ENCODE measurements at regions not wholly inside any gene's neighbourhood (a gene's known extent, or its start where the extent isn't known, plus 50 kb on each side); places are given as distances from the start of the nearest gene placed in this dataset.

- TF ChIP-seq, protein P1, sequence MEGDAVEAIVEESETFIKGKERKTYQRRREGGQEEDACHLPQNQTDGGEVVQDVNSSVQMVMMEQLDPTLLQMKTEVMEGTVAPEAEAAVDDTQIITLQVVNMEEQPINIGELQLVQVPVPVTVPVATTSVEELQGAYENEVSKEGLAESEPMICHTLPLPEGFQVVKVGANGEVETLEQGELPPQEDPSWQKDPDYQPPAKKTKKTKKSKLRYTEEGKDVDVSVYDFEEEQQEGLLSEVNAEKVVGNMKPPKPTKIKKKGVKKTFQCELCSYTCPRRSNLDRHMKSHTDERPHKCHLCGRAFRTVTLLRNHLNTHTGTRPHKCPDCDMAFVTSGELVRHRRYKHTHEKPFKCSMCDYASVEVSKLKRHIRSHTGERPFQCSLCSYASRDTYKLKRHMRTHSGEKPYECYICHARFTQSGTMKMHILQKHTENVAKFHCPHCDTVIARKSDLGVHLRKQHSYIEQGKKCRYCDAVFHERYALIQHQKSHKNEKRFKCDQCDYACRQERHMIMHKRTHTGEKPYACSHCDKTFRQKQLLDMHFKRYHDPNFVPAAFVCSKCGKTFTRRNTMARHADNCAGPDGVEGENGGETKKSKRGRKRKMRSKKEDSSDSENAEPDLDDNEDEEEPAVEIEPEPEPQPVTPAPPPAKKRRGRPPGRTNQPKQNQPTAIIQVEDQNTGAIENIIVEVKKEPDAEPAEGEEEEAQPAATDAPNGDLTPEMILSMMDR (IDR thresholded peaks at IDR 0.05; ENCODE audit: insufficient read depth, low read depth, low read length): no peak
- no peak for TF ChIP-seq EZH2 (IDR thresholded peaks at IDR 0.05; ENCODE audit: insufficient read depth, low read length)
Observed at GRCh38 chrX:137287191-137287590, 253.4 kb upstream of the GPR101 start.
